ENCODE measurements at regions not wholly inside any gene's neighbourhood (a gene's known extent, or its start where the extent isn't known, plus 50 kb on each side); places are given as distances from the start of the nearest gene placed in this dataset.

- Histone ChIP-seq H3K4me2 (ENCODE audit: low read length) (peak overlapping the region; percentile 89), H3K4me1 (ENCODE audit: control insufficient read depth in 1 of 2, insufficient read depth in 2 of 2, low read length in 2 of 2) (peaks cover 74 to 100% of the 10 kb centered on the region in 2 experiments), H2AFZ (ENCODE audit: low read depth, low read length, poor library complexity, severe bottlenecking) (no peak overlapping the region), H3K36me3 (ENCODE audit: control insufficient read depth in 1 of 2, insufficient read depth in 2 of 2, low read length in 2 of 2) (no peaks in the 10 kb centered on the region), H3K4me3 (replicated peaks in 1 of 2; ENCODE audit: low read depth in 1 of 2, low read length in 2 of 2) (peak overlapping the region; percentile 62 to 67), H4K20me1 (ENCODE audit: insufficient read depth) (no peaks in the 10 kb centered on the region), H3K9me2 (ENCODE audit: insufficient read depth) (no peaks in the 10 kb centered on the region), H3K27ac (ENCODE audit: low read depth, low read length) (peak overlapping the region; percentile 100), H3K27me3 (ENCODE audit: insufficient read depth, low read length) (no peaks in the 10 kb centered on the region), H3K9ac (ENCODE audit: low read length) (peak overlapping the region; percentile 81), H3K9me3 (ENCODE audit: control insufficient read depth in 1 of 2, insufficient read depth in 1 of 2, low read depth in 1 of 2, low read length in 2 of 2) (no peaks in the 10 kb centered on the region), H3K79me2 (ENCODE audit: insufficient read depth, low read length) (peaks cover 45% of the 10 kb centered on the region)
- ChIA-PET CTCF (interaction anchor here (1.2 to 2.5 kb wide), 4 partner anchors 73 to 356 kb away, joined by 3 to 16 read pairs (median 7); no protein-coding TSS in a partner anchor), RAD21 (ENCODE audit: low non-redundant PET in 1 of 2, low total read pairs in 2 of 2, uncharacterized antibody in 2 of 2, unreplicated experiment in 2 of 2) (interaction anchor here (0.7 to 2.6 kb wide), 10 partner anchors 9 to 218 kb away, joined by 3 to 9 read pairs (median 4); no protein-coding TSS in a partner anchor), POLR2A (interaction anchor here (0.8 to 5.4 kb wide), 26 partner anchors 10 to 356 kb away, joined by 3 to 34 read pairs (median 5); partner anchors contain the start of gene IER5L)
- TF ChIP-seq ZNF274 (IDR thresholded peaks at IDR 0.05; ENCODE audit: low read depth, low read length), result no peak
- peak; percentile 47 for TF ChIP-seq TCF7L2 (IDR thresholded peaks at IDR 0.05; ENCODE audit: borderline replicate concordance, extremely low read depth, insufficient read depth, insufficient read length)
- peak; percentile 52 for TF ChIP-seq YY1 (IDR thresholded peaks at IDR 0.05; ENCODE audit: extremely low read depth, insufficient replicate concordance, low read depth, low read length)
- peak; percentile 80 for TF ChIP-seq POLR2AphosphoS5 (IDR thresholded peaks at IDR 0.05; ENCODE audit: low read depth, low read length)
- BruUV-seq (replicated peaks), result no TSS peak
- intact Hi-C loops (cut with micrococcal nuclease), result no loop called here
- peak; percentile 71 for ATAC-seq
- peak; percentile 82 for DNase-seq (ENCODE audit: low read depth, low spot score)
These were observed 125.1 kb downstream of the C9orf50 start for GRCh38 chr9:129495620-129496472.

GRCh38 chr9:129494113-129494789 lies 126.7 kb downstream of the C9orf50 start:
- H3K4me1 ChIP-seq (ENCODE audit: control insufficient read depth in 1 of 2, insufficient read depth in 2 of 2, low read length in 2 of 2), result peaks cover 76 to 100% of the 10 kb centered on the region in 2 experiments
- H3K9me2 ChIP-seq (ENCODE audit: insufficient read depth), result no peaks in the 10 kb centered on the region
- H3K27ac ChIP-seq (ENCODE audit: low read depth, low read length), result peak overlapping the region; percentile 100
- no peaks in the 10 kb centered on the region for H3K36me3 ChIP-seq (ENCODE audit: control insufficient read depth in 1 of 2, insufficient read depth in 2 of 2, low read length in 2 of 2)
- no peak overlapping the region; a peak in 2 of 4 replicates for H3K4me3 ChIP-seq (replicated peaks in 1 of 2; ENCODE audit: low read depth in 1 of 2, low read length in 2 of 2)
- H3K9me3 ChIP-seq (ENCODE audit: control insufficient read depth in 1 of 2, insufficient read depth in 1 of 2, low read depth in 1 of 2, low read length in 2 of 2), result no peaks in the 10 kb centered on the region
- TF ChIP-seq POLR2AphosphoS5 (IDR thresholded peaks at IDR 0.05; ENCODE audit: low read depth, low read length) (peak; percentile 48; the same call in 1 of the 2 replicates), CEBPB (IDR thresholded peaks at IDR 0.05; ENCODE audit: low read depth) (no peak), RAD21 (IDR thresholded peaks at IDR 0.05; ENCODE audit: low read depth) (no peak), EZH2phosphoT487 (IDR thresholded peaks at IDR 0.05; ENCODE audit: borderline replicate concordance) (no peak)
- ChIA-PET CTCF (interaction anchor here (1.2 to 1.6 kb wide), 2 partner anchors 351 to 356 kb away, joined by 3 read pairs; no protein-coding TSS in a partner anchor), POLR2A (interaction anchor here (0.7 to 5.4 kb wide), 17 partner anchors 11 to 355 kb away, joined by 3 to 34 read pairs (median 4); partner anchors contain the start of gene IER5L), RAD21 (ENCODE audit: low non-redundant PET in 1 of 2, low total read pairs in 2 of 2, uncharacterized antibody in 2 of 2, unreplicated experiment in 2 of 2) (interaction anchor here in 1 of 2 experiments (0.6 to 2.6 kb wide), 2 partner anchors 103 to 316 kb away, joined by 3 to 9 read pairs; partner anchors contain the start of gene IER5L)
- H2AFZ ChIP-seq (ENCODE audit: low read depth, low read length, poor library complexity, severe bottlenecking), result no peak overlapping the region
- peaks cover 60% of the 10 kb centered on the region for H3K79me2 ChIP-seq (ENCODE audit: insufficient read depth, low read length)
- BruUV-seq (replicated peaks), result no TSS peak
- H3K27me3 ChIP-seq (ENCODE audit: insufficient read depth, low read length), result no peaks in the 10 kb centered on the region
- no peak for ATAC-seq
- no peaks in the 10 kb centered on the region for H4K20me1 ChIP-seq (ENCODE audit: insufficient read depth)
- H3K4me2 ChIP-seq (ENCODE audit: low read length), result peak overlapping the region; percentile 89
- H3K9ac ChIP-seq (ENCODE audit: low read length), result peak overlapping the region; percentile 81
- intact Hi-C loops (cut with micrococcal nuclease), result no loop called here
- no peak for DNase-seq (ENCODE audit: low read depth, low spot score)
